Endodermal cell (in vitro differentiated cells): ENCODE measurements at regions not wholly inside any gene's neighbourhood (a gene's known extent, or its start where the extent isn't known, plus 50 kb on each side); places are given as distances from the start of the nearest gene placed in this dataset.

ENCODE experiments used
- DNase-seq: peaks from one replicate; pipeline ENCODE4 v3.0.0-alpha.2; 2017
- H3K27ac ChIP-seq: 2 replicates; pipeline ENCODE4 v1.5.1; 2013; ENCODE audit warnings: mild to moderate bottlenecking, low read depth, low read length, moderate library complexity
- H3K27me3 ChIP-seq: 2 replicates; pipeline ENCODE4 v1.6.1; 2013; ENCODE audit warnings: mild to moderate bottlenecking, low read length, moderate library complexity; ENCODE audit not compliant: insufficient read depth, control insufficient read depth, poor library complexity, severe bottlenecking
- H3K36me3 ChIP-seq: 2 replicates; pipeline ENCODE4 v1.7.0; 2013; ENCODE audit warnings: mild to moderate bottlenecking, low read length, moderate library complexity; ENCODE audit not compliant: control insufficient read depth, insufficient read depth
- H3K4me1 ChIP-seq: one replicate; pipeline ENCODE4 v1.7.0; 2013; ENCODE audit warnings: low read length; ENCODE audit not compliant: control insufficient read depth, insufficient read depth
- H3K4me3 ChIP-seq: 2 replicates; pipeline ENCODE4 v1.5.1; 2013; ENCODE audit warnings: mild to moderate bottlenecking, low read length, moderate library complexity
- H3K9ac ChIP-seq: 2 replicates; pipeline ENCODE4 v1.6.1; 2013; ENCODE audit warnings: mild to moderate bottlenecking, low read length, moderate library complexity; ENCODE audit not compliant: poor library complexity, severe bottlenecking; ENCODE audit errors: extremely low read depth
- H3K9me3 ChIP-seq: 2 replicates; pipeline ENCODE4 v1.6.1; 2013; ENCODE audit warnings: mild to moderate bottlenecking, low read length, moderate library complexity; ENCODE audit not compliant: control insufficient read depth
- H3K27ac Mint-ChIP-seq: 2 replicates; pipeline ENCODE4 v1.8.0; 2020; ENCODE audit warnings: mixed read lengths
- H3K27me3 Mint-ChIP-seq: 2 replicates; pipeline ENCODE4 v1.8.0; 2021; ENCODE audit warnings: mild to moderate bottlenecking, mixed read lengths; ENCODE audit not compliant: insufficient read depth
- H3K36me3 Mint-ChIP-seq: 2 replicates; pipeline ENCODE4 v1.8.0; 2020; ENCODE audit warnings: low read depth, mixed read lengths
- H3K4me1 Mint-ChIP-seq: 2 replicates; pipeline ENCODE4 v1.8.0; 2020; ENCODE audit warnings: mixed read lengths
- H3K4me3 Mint-ChIP-seq: 2 replicates; pipeline ENCODE4 v1.8.0; 2020; ENCODE audit warnings: mild to moderate bottlenecking, moderate library complexity, mixed read lengths
- H3K9me3 Mint-ChIP-seq: 2 replicates; pipeline ENCODE4 v1.8.0; 2020; ENCODE audit warnings: mild to moderate bottlenecking, mixed read lengths
- WGBS, 2 experiments: methylation state at CpG; one replicate each; pipeline versions ENCODE4 v1.1.5 to v1.1.7; 2013; ENCODE audit warnings: missing lambda C conversion rate in 2 of 2, mixed read lengths in 1 of 2; ENCODE audit not compliant: insufficient coverage in 1 of 2, insufficient read length in 1 of 2; 5-methylcytosine and 5-hydroxymethylcytosine counted together
- TF ChIP-seq, protein P1 (sequence below): fragments of 200-600 bp; sonication (generic); conservative IDR thresholded peaks from 2 replicates; pipeline ENCODE4 v1.5.0; 2021; ENCODE audit warnings: antibody characterized with exemption, mild to moderate bottlenecking

DNA sequence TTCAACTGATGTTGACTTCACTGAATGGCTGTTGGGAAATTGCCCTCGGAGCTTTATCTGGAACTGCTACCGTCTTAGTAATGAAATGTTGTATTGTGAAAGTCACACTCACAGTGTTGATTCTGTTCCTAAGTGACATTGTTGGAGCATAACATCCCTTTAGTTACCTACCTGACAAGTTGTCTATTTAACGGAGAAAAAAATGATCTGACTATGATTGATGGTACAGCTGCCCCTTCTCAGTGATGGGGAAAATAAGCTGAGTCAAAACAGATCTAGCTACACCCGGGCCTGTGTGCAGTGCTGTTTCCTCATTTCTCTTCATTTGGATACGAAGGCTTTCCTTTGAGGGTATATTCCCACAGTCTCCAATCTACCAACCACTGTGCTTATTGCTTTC is 472.3 kb upstream of the BRINP3 start:
- H3K9me3 ChIP-seq = no peaks in the 10 kb centered on the region
- 80 to 87% methylated on average over 2 to 5 of the region's 5 CpGs for WGBS, 2 experiments
- no peaks in the 10 kb centered on the region for H3K4me1 Mint-ChIP-seq
- no peak overlapping the region for H3K27ac Mint-ChIP-seq
- no peaks in the 10 kb centered on the region for H3K36me3 Mint-ChIP-seq
- no peak for DNase-seq
- TF ChIP-seq, protein P1, sequence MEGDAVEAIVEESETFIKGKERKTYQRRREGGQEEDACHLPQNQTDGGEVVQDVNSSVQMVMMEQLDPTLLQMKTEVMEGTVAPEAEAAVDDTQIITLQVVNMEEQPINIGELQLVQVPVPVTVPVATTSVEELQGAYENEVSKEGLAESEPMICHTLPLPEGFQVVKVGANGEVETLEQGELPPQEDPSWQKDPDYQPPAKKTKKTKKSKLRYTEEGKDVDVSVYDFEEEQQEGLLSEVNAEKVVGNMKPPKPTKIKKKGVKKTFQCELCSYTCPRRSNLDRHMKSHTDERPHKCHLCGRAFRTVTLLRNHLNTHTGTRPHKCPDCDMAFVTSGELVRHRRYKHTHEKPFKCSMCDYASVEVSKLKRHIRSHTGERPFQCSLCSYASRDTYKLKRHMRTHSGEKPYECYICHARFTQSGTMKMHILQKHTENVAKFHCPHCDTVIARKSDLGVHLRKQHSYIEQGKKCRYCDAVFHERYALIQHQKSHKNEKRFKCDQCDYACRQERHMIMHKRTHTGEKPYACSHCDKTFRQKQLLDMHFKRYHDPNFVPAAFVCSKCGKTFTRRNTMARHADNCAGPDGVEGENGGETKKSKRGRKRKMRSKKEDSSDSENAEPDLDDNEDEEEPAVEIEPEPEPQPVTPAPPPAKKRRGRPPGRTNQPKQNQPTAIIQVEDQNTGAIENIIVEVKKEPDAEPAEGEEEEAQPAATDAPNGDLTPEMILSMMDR = no peak
- H3K9ac ChIP-seq = no peak overlapping the region
- no peaks in the 10 kb centered on the region for H3K36me3 ChIP-seq
- no peaks in the 10 kb centered on the region for H3K27me3 ChIP-seq
- H3K4me3 Mint-ChIP-seq = no peak overlapping the region
- no peaks in the 10 kb centered on the region for H3K9me3 Mint-ChIP-seq
- no peaks in the 10 kb centered on the region for H3K4me1 ChIP-seq
- H3K4me3 ChIP-seq = no peak overlapping the region
- H3K27ac ChIP-seq = peak overlapping the region; percentile 83
- H3K27me3 Mint-ChIP-seq = no peaks in the 10 kb centered on the region

- Mint-ChIP-seq H3K9me3 (no peaks in the 10 kb centered on the region), H3K27ac (no peak overlapping the region), H3K4me3 (no peak overlapping the region), H3K36me3 (no peaks in the 10 kb centered on the region), H3K4me1 (no peaks in the 10 kb centered on the region), H3K27me3 (no peaks in the 10 kb centered on the region)
- Histone ChIP-seq H3K4me3 (no peak overlapping the region), H3K9ac (no peak overlapping the region), H3K4me1 (no peaks in the 10 kb centered on the region), H3K27me3 (no peaks in the 10 kb centered on the region), H3K27ac (no peak overlapping the region), H3K9me3 (no peaks in the 10 kb centered on the region), H3K36me3 (no peaks in the 10 kb centered on the region)
- DNase-seq = no peak
- TF ChIP-seq, protein P1 = peak; percentile 45
Observed at GRCh38 chr1:190957565-190957964, 479.9 kb upstream of the BRINP3 start.

DNA sequence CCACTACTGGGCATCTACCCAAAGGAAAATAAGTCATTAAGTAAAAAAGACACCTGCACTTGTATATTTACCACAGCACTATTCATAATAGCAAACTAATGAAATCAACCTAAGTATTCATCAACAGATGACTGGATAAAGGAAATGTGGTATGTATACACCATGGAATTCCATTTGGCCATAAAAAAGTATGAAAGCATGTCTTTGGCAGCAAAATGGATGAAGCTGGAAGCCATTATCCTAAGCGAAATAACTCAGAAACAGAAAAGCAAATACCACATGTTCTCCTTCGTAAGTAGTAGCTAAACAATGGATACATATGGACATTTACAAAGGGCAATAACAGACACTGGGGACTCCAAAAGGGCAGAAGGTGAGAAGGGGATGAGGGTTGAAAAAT is 485.7 kb upstream of the BRINP3 start:
- H3K27ac ChIP-seq = no peak overlapping the region
- H3K9ac ChIP-seq = no peak overlapping the region
- H3K9me3 Mint-ChIP-seq = no peaks in the 10 kb centered on the region
- H3K27ac Mint-ChIP-seq = no peak overlapping the region
- 87 to 88% methylated on average over 2 of the region's 2 CpGs for whole genome bisulfite sequencing, 2 experiments
- H3K27me3 Mint-ChIP-seq = no peaks in the 10 kb centered on the region
- TF ChIP-seq, protein P1 = no peak
- no peaks in the 10 kb centered on the region for H3K9me3 ChIP-seq
- no peaks in the 10 kb centered on the region for H3K36me3 ChIP-seq
- H3K36me3 Mint-ChIP-seq = no peaks in the 10 kb centered on the region
- no peak overlapping the region for H3K4me3 Mint-ChIP-seq
- no peaks in the 10 kb centered on the region for H3K27me3 ChIP-seq
- no peaks in the 10 kb centered on the region for H3K4me1 ChIP-seq
- DNase-seq = no peak
- no peak overlapping the region for H3K4me3 ChIP-seq
- no peaks in the 10 kb centered on the region for H3K4me1 Mint-ChIP-seq
